ENCODE measurements at regions not wholly inside any gene's neighbourhood (a gene's known extent, or its start where the extent isn't known, plus 50 kb on each side); places are given as distances from the start of the nearest gene placed in this dataset. TPM values are rescaled to one million over a fixed set of nuclear protein-coding genes. Genes with fewer than 3 reads are reported as not detected.

Small RNAs in the stretch of these regions (small RNA-seq; reads per million reads assigned to genes)
- gene AC087499.6 (ENCODE audit: insufficient read depth) (not detected), gene RNU6-1178P (ENCODE audit: insufficient read depth) (not detected)
